A673 (cell line): ENCODE measurements at regions not wholly inside any gene's neighbourhood (a gene's known extent, or its start where the extent isn't known, plus 50 kb on each side); places are given as distances from the start of the nearest gene placed in this dataset.
"Not testable (repeated sequence)": the region's sequence is repeated elsewhere in the genome, so short reads cannot be mapped to it uniquely, and the experiment has no call there.

Experiments
- BruUV-seq: library from RNA; stranded (reverse); fragments of 400-500 nt; replicated peaks from 2 replicates; lab custom pipeline; 2021; lab: Mats Ljungman, UMichigan
- CTCF ChIA-PET: fragments of 300-600 bp; sonication (Branson Sonifier 250); formaldehyde crosslinking; loops from one replicate; lab custom pipeline; 2022; ENCODE audit warnings: antibody characterized with exemption; lab: Charles Lee
- POLR2A ChIA-PET: fragments of 300-600 bp; sonication (Branson Sonifier 250); formaldehyde crosslinking; loops from one replicate; lab custom pipeline; 2022; ENCODE audit warnings: antibody characterized with exemption; ENCODE audit not compliant: low non-redundant PET; lab: Charles Lee
- DNase-seq: peaks from one replicate; pipeline ENCODE4 v3.0.0-alpha.2; 2015; ENCODE audit warnings: low spot score
- H3K27ac ChIP-seq: fragments of 200-600 bp; sonication (generic); 2 replicates; pipeline ENCODE4 v1.5.1; 2016; ENCODE audit warnings: mixed run types, low read depth, mild to moderate bottlenecking, mixed read lengths, antibody characterized with exemption, low read length; ENCODE audit not compliant: poor library complexity, severe bottlenecking
- H3K27me3 ChIP-seq: fragments of 200-600 bp; sonication (generic); replicated peaks from 2 replicates; pipeline ENCODE4 v1.6.1; 2017; ENCODE audit warnings: mixed run types, low read depth, mild to moderate bottlenecking, mixed read lengths, antibody characterized with exemption, low read length; ENCODE audit not compliant: insufficient read depth, poor library complexity
- H3K36me3 ChIP-seq: fragments of 200-600 bp; sonication (generic); 2 replicates; pipeline ENCODE4 v1.6.1; 2016; ENCODE audit warnings: mixed run types, mild to moderate bottlenecking, mixed read lengths, antibody characterized with exemption, low read length; ENCODE audit not compliant: insufficient read depth, poor library complexity, severe bottlenecking
- H3K4me1 ChIP-seq: fragments of 200-600 bp; sonication (generic); 2 replicates; pipeline ENCODE4 v1.6.1; 2017; ENCODE audit warnings: mixed run types, mild to moderate bottlenecking, mixed read lengths, antibody characterized with exemption, low read length; ENCODE audit not compliant: insufficient read depth, poor library complexity, severe bottlenecking
- H3K4me3 ChIP-seq: fragments of 200-600 bp; sonication (generic); 2 replicates; pipeline ENCODE4 v1.5.1; 2016; ENCODE audit warnings: low read depth, mixed run types, mild to moderate bottlenecking, mixed read lengths, low read length; ENCODE audit not compliant: poor library complexity, severe bottlenecking
- H3K9me3 ChIP-seq: fragments of 200-600 bp; sonication (generic); 2 replicates; pipeline ENCODE4 v1.6.1; 2016; ENCODE audit warnings: mixed run types, low read depth, mild to moderate bottlenecking, mixed read lengths, antibody characterized with exemption, low read length; ENCODE audit not compliant: poor library complexity, severe bottlenecking
- intact Hi-C: fragments of 100-400 bp; cut with micrococcal nuclease; formaldehyde crosslinking; loops from one replicate; pipeline ENCODE4 v1.10.0; 2022; ENCODE audit not compliant: unreplicated experiment

DNA sequence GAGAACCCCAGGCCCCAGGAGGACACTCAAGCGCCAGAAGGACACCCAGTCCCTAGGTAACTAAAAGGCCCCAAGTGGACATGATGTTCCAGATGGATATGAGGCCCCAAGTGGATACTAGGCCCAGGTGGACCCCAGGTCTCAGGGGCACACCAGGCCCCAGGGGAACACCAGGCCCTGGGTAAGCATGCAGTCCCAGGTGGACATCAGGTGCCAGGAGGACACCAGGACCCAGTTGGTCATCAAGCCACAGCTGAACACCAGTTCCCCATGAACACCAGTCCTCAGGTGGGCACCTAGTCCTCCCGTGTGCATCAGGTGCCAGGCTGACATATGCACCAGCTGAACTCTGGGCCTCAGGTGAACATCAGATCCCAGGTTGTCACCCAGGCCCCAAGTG is 1488.8 kb upstream of the TPTE start:
- H3K27me3 ChIP-seq, H3K4me1 ChIP-seq, H3K36me3 ChIP-seq, H3K4me3 ChIP-seq, BruUV-seq, CTCF ChIA-PET, POLR2A ChIA-PET, H3K27ac ChIP-seq, DNase-seq, H3K9me3 ChIP-seq, intact Hi-C loops: not testable (repeated sequence)

DNA sequence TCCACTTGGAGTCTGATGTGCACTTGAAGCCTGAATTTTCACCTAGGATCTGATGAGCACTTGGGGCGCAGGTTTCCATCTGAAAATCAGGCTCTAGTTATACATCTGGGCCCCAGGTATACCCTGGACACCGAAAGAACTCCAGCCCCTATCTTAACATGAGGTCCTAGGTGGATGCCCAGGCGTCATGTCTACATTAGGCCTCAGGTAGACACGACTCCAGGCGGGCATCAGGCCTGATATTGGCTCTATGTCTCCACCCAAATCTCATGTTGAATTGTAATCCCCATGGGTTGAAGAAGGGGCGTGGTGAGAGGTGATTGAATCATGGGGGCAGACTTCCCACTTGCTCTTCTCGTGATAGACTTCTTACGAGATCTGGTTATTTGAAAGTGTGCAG is 1488.1 kb upstream of the TPTE start:
- DNase-seq, BruUV-seq, H3K4me3 ChIP-seq, H3K4me1 ChIP-seq, H3K27me3 ChIP-seq, H3K36me3 ChIP-seq, H3K27ac ChIP-seq, intact Hi-C loops, CTCF ChIA-PET, H3K9me3 ChIP-seq, POLR2A ChIA-PET: not testable (repeated sequence)

DNA sequence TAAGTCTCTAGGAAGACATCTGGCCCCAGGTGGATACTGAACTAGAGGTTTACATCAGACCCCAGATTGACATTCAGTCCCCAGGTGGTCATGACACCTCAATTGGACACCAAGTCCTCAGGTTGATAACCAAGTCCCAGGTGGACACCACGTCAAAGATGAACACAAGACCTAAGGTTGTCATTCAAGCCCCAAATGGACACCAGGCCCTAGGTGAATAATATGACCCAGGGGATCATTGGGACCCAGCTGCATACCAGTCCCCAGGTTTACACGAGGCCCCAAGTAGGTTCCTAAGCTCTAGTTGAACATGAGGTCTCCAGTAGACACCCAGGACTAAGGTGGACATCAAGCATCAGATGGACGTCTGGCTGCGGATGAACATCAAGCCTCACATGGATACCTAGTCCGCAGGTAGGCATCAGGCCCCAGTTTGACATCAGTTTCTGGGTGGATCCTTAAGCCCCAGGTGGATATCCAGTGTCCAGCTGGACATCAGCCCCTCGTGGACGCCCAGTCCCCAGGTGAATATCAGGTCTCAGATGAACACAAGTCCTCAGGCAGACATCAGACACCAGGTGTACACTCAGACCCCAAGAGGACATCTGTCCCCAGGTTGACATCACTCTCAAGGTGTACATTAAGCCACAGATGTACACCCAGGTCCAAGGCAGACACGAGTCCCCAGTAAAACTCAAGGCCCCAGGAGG is 1486.7 kb upstream of the TPTE start:
- DNase-seq, BruUV-seq, CTCF ChIA-PET, H3K9me3 ChIP-seq, H3K4me3 ChIP-seq, H3K27me3 ChIP-seq, H3K27ac ChIP-seq, H3K4me1 ChIP-seq, intact Hi-C loops, POLR2A ChIA-PET, H3K36me3 ChIP-seq: not testable (repeated sequence)

DNA sequence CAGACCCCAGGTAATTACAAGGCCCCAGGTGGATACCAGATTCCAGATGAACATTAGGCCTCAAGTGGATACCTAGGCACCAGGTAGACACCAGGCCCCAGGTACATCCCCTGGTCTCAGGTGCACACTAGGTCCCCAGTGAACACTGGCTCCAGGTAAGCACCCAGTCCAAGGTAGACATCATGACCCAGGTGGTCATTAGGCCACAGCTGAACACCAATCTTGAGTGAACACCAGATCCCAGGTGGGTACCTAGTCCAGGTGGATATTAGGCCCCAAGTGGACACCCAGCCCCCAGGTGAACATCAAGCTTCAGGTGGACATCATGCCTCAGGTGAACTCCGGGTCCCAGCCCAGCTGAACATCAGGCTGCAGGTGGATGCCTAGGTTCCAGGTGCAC is 1486.2 kb upstream of the TPTE start:
- CTCF ChIA-PET, DNase-seq, H3K4me1 ChIP-seq, H3K4me3 ChIP-seq, H3K9me3 ChIP-seq, intact Hi-C loops, POLR2A ChIA-PET, H3K36me3 ChIP-seq, BruUV-seq, H3K27ac ChIP-seq, H3K27me3 ChIP-seq: not testable (repeated sequence)

DNA sequence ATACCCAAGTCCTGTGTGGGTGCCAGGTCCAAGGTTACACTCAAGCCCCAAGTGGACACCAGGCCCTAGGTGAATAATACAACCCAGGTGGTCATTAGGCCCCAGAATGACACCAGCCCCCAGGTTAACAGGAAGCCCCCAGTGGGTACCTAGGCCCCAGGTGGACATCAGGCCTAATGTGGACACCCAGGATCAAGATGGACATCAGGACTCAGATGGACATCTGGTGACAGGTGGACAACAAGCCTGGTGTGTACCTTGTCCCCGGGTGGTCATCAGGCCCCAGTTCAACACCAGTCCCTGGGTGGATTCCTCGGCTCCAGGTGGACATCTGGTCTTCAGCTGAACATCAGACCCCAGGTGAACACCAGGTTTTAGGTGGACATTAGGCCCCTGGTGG is 1485.4 kb upstream of the TPTE start:
- not testable (repeated sequence) for BruUV-seq, DNase-seq, H3K9me3 ChIP-seq

DNA sequence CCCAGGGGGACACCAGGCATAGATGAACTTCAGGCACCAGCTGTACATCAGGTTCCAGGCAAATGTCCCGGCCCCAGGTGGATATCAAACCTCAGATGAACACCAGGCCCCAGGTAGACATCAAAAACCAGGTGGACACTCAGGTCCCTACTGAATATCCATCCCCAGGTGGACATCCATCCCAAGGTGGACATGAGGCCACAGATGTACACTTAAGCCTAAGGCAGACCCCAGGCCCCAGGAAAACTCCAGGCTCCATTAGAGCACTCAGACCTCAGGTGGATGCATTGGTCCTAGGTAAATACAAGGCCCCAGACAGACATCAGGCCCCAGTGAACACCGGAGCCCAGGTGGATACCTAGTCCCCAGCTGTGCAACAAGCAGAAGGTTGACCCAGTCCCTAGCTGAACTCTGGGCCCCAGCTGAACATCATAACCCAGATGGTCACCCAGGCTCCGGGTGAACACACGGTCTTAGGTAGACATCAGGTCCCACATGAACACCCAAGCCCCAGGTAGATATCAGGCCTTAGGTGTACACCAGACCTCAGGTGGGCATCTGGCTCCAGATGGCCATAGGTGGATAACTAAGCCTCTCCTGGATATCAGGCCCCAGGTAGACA is 1484.3 kb upstream of the TPTE start:
- H3K27me3 ChIP-seq, H3K4me3 ChIP-seq, CTCF ChIA-PET, H3K36me3 ChIP-seq, POLR2A ChIA-PET, H3K27ac ChIP-seq, BruUV-seq, H3K4me1 ChIP-seq, H3K9me3 ChIP-seq, intact Hi-C loops, DNase-seq: not testable (repeated sequence)

More for the DNA sequence above, 1485.4 kb upstream of the TPTE start:
- CTCF ChIA-PET, H3K4me3 ChIP-seq, H3K27me3 ChIP-seq, intact Hi-C loops, H3K27ac ChIP-seq, H3K4me1 ChIP-seq, POLR2A ChIA-PET, H3K36me3 ChIP-seq: not testable (repeated sequence)

DNA sequence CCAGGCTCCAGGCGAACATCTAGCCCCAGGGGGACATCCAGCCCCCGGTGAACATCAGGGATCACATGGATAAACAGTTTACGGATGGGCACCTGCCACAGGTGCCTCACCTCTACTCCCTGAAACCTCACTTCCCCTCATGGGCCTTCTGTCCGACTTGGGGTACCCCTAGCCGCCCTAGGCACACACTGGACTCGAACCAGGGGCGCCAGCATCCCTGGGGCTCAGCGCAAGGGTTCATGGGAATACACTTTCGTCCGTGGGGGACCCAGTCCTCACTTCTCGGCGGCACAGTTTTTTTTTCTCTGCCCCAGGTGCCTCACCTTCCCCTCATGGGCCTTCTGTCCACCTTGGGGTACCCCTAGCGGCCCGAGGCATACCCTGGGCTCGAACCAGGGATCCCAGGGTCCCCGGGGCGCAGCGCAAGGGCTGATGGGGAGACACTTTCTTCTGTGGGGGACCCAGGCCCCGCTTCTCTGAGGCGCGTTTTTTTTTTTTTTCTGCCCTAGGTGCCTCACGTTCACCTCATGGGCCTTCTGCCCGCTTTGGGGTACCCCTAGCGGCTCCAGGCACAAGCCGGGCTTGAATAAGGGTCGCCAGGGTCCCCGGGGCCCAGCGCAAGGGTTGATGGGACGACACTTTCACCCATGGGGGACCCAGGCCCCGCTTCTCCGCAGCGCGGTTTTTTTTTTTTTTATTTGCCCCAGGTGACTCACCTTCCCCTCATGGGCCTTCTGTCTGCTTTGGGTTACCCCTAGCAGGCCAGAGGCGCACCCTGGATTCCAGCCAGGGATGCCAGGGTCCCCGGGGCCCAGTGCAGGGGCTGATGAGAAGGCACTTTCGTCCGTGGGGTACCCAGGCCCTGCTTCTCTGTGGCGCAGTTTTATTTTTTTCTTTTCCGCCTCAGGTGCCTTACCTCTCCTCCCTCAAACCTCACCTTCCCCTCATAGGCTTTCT is 1483.5 kb upstream of the TPTE start:
- H3K4me3 ChIP-seq, intact Hi-C loops, H3K9me3 ChIP-seq, H3K4me1 ChIP-seq, DNase-seq, H3K27ac ChIP-seq, H3K36me3 ChIP-seq, POLR2A ChIA-PET, H3K27me3 ChIP-seq, BruUV-seq, CTCF ChIA-PET: not testable (repeated sequence)
